ENCODE measurements at regions not wholly inside any gene's neighbourhood (a gene's known extent, or its start where the extent isn't known, plus 50 kb on each side); places are given as distances from the start of the nearest gene placed in this dataset.
A peak's percentile ranks its signal among the peaks of the same experiment; 100 is the strongest.

- H3K27me3 ChIP-seq (ENCODE audit: insufficient read depth, low read length) = no peaks in the 10 kb centered on the region
- H3K4me1 ChIP-seq (ENCODE audit: insufficient read depth, low read length) = peaks cover 40% of the 10 kb centered on the region
- no peaks in the 10 kb centered on the region for H4K20me1 ChIP-seq (ENCODE audit: insufficient read depth, low read length)
- H3K4me2 ChIP-seq (ENCODE audit: insufficient read depth, low read length) = no peak overlapping the region
- peaks cover 3% of the 10 kb centered on the region for H3K9me3 ChIP-seq (ENCODE audit: low read depth, low read length)
- H3K36me3 ChIP-seq (ENCODE audit: insufficient read depth, low read length) = no peaks in the 10 kb centered on the region
- DNase-seq (ENCODE audit: insufficient read length, low spot score, missing footprints) = no peak
- H2AFZ ChIP-seq (ENCODE audit: low read length) = no peak overlapping the region
- H3K27ac ChIP-seq (ENCODE audit: low read depth, low read length) = no peak overlapping the region
- TF ChIP-seq CTCF (IDR thresholded peaks at IDR 0.05; ENCODE audit: extremely low read depth, low read depth, low read length) = no peak
- no peak overlapping the region for H3K4me3 ChIP-seq (ENCODE audit: insufficient read depth, low read length)
- H3K79me2 ChIP-seq (ENCODE audit: insufficient read depth, low read length) = peaks cover 8% of the 10 kb centered on the region
Observed at GRCh38 chr11:69348414-69349235, 54.7 kb downstream of the MYEOV start.

GRCh38 chr11:69350040-69350439 is 56.1 kb downstream of the MYEOV start:
- Histone ChIP-seq H3K27me3 (ENCODE audit: insufficient read depth, low read length) (no peaks in the 10 kb centered on the region), H3K9me3 (ENCODE audit: low read depth, low read length) (peaks cover 3% of the 10 kb centered on the region), H3K4me2 (ENCODE audit: insufficient read depth, low read length) (peak overlapping the region; percentile 17), H3K4me3 (ENCODE audit: insufficient read depth, low read length) (no peak overlapping the region), H3K4me1 (ENCODE audit: insufficient read depth, low read length) (peaks cover 42% of the 10 kb centered on the region), H3K36me3 (ENCODE audit: insufficient read depth, low read length) (no peaks in the 10 kb centered on the region), H4K20me1 (ENCODE audit: insufficient read depth, low read length) (no peaks in the 10 kb centered on the region), H2AFZ (ENCODE audit: low read length) (no peak overlapping the region), H3K79me2 (ENCODE audit: insufficient read depth, low read length) (peaks cover 11% of the 10 kb centered on the region), H3K27ac (ENCODE audit: low read depth, low read length) (peak overlapping the region; percentile 62)
- no peak for DNase-seq (ENCODE audit: insufficient read length, low spot score, missing footprints)
- no peak for TF ChIP-seq CTCF (IDR thresholded peaks at IDR 0.05; ENCODE audit: extremely low read depth, low read depth, low read length)

DNA sequence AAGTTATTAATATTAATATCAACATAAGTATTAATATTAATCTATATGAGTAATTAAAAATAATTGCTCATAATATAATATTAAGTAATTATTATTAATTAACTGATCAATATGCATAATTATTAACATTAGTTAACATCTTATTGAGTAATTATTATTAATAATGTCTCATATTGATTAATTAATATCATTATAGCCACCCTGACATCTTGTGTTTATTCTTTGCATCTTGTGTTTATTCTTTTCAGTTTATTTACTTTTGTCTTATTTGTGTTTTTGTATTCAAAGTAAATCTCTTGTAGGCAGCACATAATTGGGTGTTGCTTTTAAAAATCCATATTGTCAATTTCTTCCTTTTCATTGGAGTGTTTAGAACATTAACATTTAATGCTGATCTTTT is 56.6 kb downstream of the MYEOV start:
- Histone ChIP-seq H3K36me3 (ENCODE audit: insufficient read depth, low read length) (no peaks in the 10 kb centered on the region), H3K9me3 (ENCODE audit: low read depth, low read length) (peaks cover 3% of the 10 kb centered on the region), H3K27me3 (ENCODE audit: insufficient read depth, low read length) (no peaks in the 10 kb centered on the region), H3K4me3 (ENCODE audit: insufficient read depth, low read length) (no peak overlapping the region), H4K20me1 (ENCODE audit: insufficient read depth, low read length) (no peaks in the 10 kb centered on the region), H3K4me2 (ENCODE audit: insufficient read depth, low read length) (no peak overlapping the region), H2AFZ (ENCODE audit: low read length) (no peak overlapping the region), H3K27ac (ENCODE audit: low read depth, low read length) (peak overlapping the region; percentile 89), H3K79me2 (ENCODE audit: insufficient read depth, low read length) (peaks cover 11% of the 10 kb centered on the region), H3K4me1 (ENCODE audit: insufficient read depth, low read length) (peaks cover 42% of the 10 kb centered on the region)
- TF ChIP-seq CTCF (IDR thresholded peaks at IDR 0.05; ENCODE audit: extremely low read depth, low read depth, low read length) = no peak
- no peak for DNase-seq (ENCODE audit: insufficient read length, low spot score, missing footprints)

GRCh38 chr11:69351460-69351859 is 57.5 kb downstream of the MYEOV start:
- peak overlapping the region; percentile 15 for H3K4me2 ChIP-seq (ENCODE audit: insufficient read depth, low read length)
- no peak overlapping the region for H3K4me3 ChIP-seq (ENCODE audit: insufficient read depth, low read length)
- no peaks in the 10 kb centered on the region for H4K20me1 ChIP-seq (ENCODE audit: insufficient read depth, low read length)
- H3K79me2 ChIP-seq (ENCODE audit: insufficient read depth, low read length) = peaks cover 13% of the 10 kb centered on the region
- H3K27me3 ChIP-seq (ENCODE audit: insufficient read depth, low read length) = no peaks in the 10 kb centered on the region
- no peak for DNase-seq (ENCODE audit: insufficient read length, low spot score, missing footprints)
- H3K27ac ChIP-seq (ENCODE audit: low read depth, low read length) = peak overlapping the region; percentile 89
- H3K4me1 ChIP-seq (ENCODE audit: insufficient read depth, low read length) = peaks cover 50% of the 10 kb centered on the region
- no peak overlapping the region for H2AFZ ChIP-seq (ENCODE audit: low read length)
- no peaks in the 10 kb centered on the region for H3K36me3 ChIP-seq (ENCODE audit: insufficient read depth, low read length)
- peaks cover 3% of the 10 kb centered on the region for H3K9me3 ChIP-seq (ENCODE audit: low read depth, low read length)
- TF ChIP-seq CTCF (IDR thresholded peaks at IDR 0.05; ENCODE audit: extremely low read depth, low read depth, low read length) = no peak
